Endothelial cell (in vitro differentiated cells): ENCODE measurements at regions not wholly inside any gene's neighbourhood (a gene's known extent, or its start where the extent isn't known, plus 50 kb on each side); places are given as distances from the start of the nearest gene placed in this dataset.

ENCODE experiments used
- DNase-seq: peaks from one replicate; pipeline ENCODE4 v3.0.0; 2021; ENCODE audit warnings: low spot score
- H3K27ac Mint-ChIP-seq: one replicate; pipeline ENCODE4 v1.8.0; 2021; ENCODE audit warnings: mixed read lengths, inconsistent platforms; ENCODE audit not compliant: unreplicated experiment
- H3K27me3 Mint-ChIP-seq: one replicate; pipeline ENCODE4 v1.8.0; 2021; ENCODE audit warnings: mild to moderate bottlenecking, moderate library complexity, mixed read lengths, inconsistent platforms; ENCODE audit not compliant: unreplicated experiment
- H3K36me3 Mint-ChIP-seq: one replicate; pipeline ENCODE4 v1.8.0; 2021; ENCODE audit warnings: mild to moderate bottlenecking, low read depth, mixed read lengths, inconsistent platforms; ENCODE audit not compliant: unreplicated experiment
- H3K4me1 Mint-ChIP-seq: one replicate; pipeline ENCODE4 v1.8.0; 2021; ENCODE audit warnings: mild to moderate bottlenecking, mixed read lengths, inconsistent platforms; ENCODE audit not compliant: unreplicated experiment
- H3K4me3 Mint-ChIP-seq: one replicate; pipeline ENCODE4 v1.8.0; 2021; ENCODE audit warnings: mild to moderate bottlenecking, mixed read lengths, inconsistent platforms; ENCODE audit not compliant: unreplicated experiment
- H3K9me3 Mint-ChIP-seq: one replicate; pipeline ENCODE4 v1.8.0; 2021; ENCODE audit warnings: mixed read lengths, inconsistent platforms; ENCODE audit not compliant: unreplicated experiment
- CTCF ChIP-seq: fragments of 200-600 bp; sonication (generic); IDR thresholded peaks from one replicate; pipeline ENCODE4 v1.5.0; 2021; ENCODE audit warnings: antibody characterized with exemption; ENCODE audit not compliant: unreplicated experiment

GRCh38 chr16:60541535-60541934, 1494.7 kb downstream of the CDH8 start:
- H3K4me3 Mint-ChIP-seq = no peak overlapping the region
- H3K4me1 Mint-ChIP-seq = no peaks in the 10 kb centered on the region
- no peaks in the 10 kb centered on the region for H3K27me3 Mint-ChIP-seq
- H3K27ac Mint-ChIP-seq = no peak overlapping the region
- no peaks in the 10 kb centered on the region for H3K36me3 Mint-ChIP-seq
- no peak for DNase-seq
- no peak for TF ChIP-seq CTCF
- H3K9me3 Mint-ChIP-seq = no peaks in the 10 kb centered on the region

- Mint-ChIP-seq H3K27me3 (no peaks in the 10 kb centered on the region), H3K9me3 (no peaks in the 10 kb centered on the region), H3K4me3 (no peak overlapping the region), H3K27ac (no peak overlapping the region), H3K36me3 (no peaks in the 10 kb centered on the region), H3K4me1 (peaks cover 17% of the 10 kb centered on the region)
- TF ChIP-seq CTCF = no peak
- DNase-seq = no peak
Observed at GRCh38 chr16:60510941-60511340, 1525.3 kb downstream of the CDH8 start.

- DNase-seq = no peak
- Mint-ChIP-seq H3K27me3 (no peaks in the 10 kb centered on the region), H3K36me3 (no peaks in the 10 kb centered on the region), H3K4me3 (no peak overlapping the region), H3K27ac (no peak overlapping the region), H3K9me3 (no peaks in the 10 kb centered on the region), H3K4me1 (peaks cover 17% of the 10 kb centered on the region)
- TF ChIP-seq CTCF = no peak
Observed at GRCh38 chr16:60510208-60510607, 1526.0 kb downstream of the CDH8 start.

- Mint-ChIP-seq H3K9me3 (no peaks in the 10 kb centered on the region), H3K36me3 (no peaks in the 10 kb centered on the region), H3K27me3 (no peaks in the 10 kb centered on the region), H3K4me3 (no peak overlapping the region), H3K27ac (no peak overlapping the region), H3K4me1 (no peaks in the 10 kb centered on the region)
- no peak for TF ChIP-seq CTCF
- DNase-seq = no peak
Observed at GRCh38 chr16:60491273-60491672, 1545.0 kb downstream of the CDH8 start.

GRCh38 chr16:60485872-60486489, 1550.3 kb downstream of the CDH8 start:
- Mint-ChIP-seq H3K4me1 (no peaks in the 10 kb centered on the region), H3K27me3 (no peaks in the 10 kb centered on the region), H3K27ac (no peak overlapping the region), H3K36me3 (no peaks in the 10 kb centered on the region), H3K4me3 (no peak overlapping the region), H3K9me3 (no peaks in the 10 kb centered on the region)
- no peak for DNase-seq
- TF ChIP-seq CTCF = no peak
